ENCODE measurements at regions not wholly inside any gene's neighbourhood (a gene's known extent, or its start where the extent isn't known, plus 50 kb on each side); places are given as distances from the start of the nearest gene placed in this dataset.

- Histone ChIP-seq H3K4me3 (ENCODE audit: low read length) (no peak overlapping the region), H3K27me3 (ENCODE audit: control insufficient read depth, insufficient read depth, low read length) (no peaks in the 10 kb centered on the region), H3K4me1 (ENCODE audit: control insufficient read depth, insufficient read depth, low read length) (no peaks in the 10 kb centered on the region), H3K27ac (ENCODE audit: low read length) (no peak overlapping the region), H3K36me3 (ENCODE audit: control insufficient read depth, insufficient read depth, low read length) (no peaks in the 10 kb centered on the region), H3K9me3 (ENCODE audit: control insufficient read depth, low read depth, low read length) (no peaks in the 10 kb centered on the region)
- whole genome bisulfite sequencing (ENCODE audit: insufficient coverage, low lambda C conversion rate): 0% methylated on average over 1 of the region's 2 CpGs
- no peak for DNase-seq
Measured at GRCh38 chr11:22471385-22471784, 133.2 kb downstream of the SLC17A6 start.

- Histone ChIP-seq H3K9me3 (ENCODE audit: control insufficient read depth, low read depth, low read length) (no peaks in the 10 kb centered on the region), H3K4me3 (ENCODE audit: low read length) (no peak overlapping the region), H3K27ac (ENCODE audit: low read length) (no peak overlapping the region), H3K27me3 (ENCODE audit: control insufficient read depth, insufficient read depth, low read length) (no peaks in the 10 kb centered on the region), H3K36me3 (ENCODE audit: control insufficient read depth, insufficient read depth, low read length) (no peaks in the 10 kb centered on the region), H3K4me1 (ENCODE audit: control insufficient read depth, insufficient read depth, low read length) (no peaks in the 10 kb centered on the region)
- DNase-seq: no peak
- WGBS (ENCODE audit: insufficient coverage, low lambda C conversion rate): no CpG with 5 or more reads among the region's 2 CpGs
Measured at GRCh38 chr11:22467741-22468140, 129.6 kb downstream of the SLC17A6 start.

DNA sequence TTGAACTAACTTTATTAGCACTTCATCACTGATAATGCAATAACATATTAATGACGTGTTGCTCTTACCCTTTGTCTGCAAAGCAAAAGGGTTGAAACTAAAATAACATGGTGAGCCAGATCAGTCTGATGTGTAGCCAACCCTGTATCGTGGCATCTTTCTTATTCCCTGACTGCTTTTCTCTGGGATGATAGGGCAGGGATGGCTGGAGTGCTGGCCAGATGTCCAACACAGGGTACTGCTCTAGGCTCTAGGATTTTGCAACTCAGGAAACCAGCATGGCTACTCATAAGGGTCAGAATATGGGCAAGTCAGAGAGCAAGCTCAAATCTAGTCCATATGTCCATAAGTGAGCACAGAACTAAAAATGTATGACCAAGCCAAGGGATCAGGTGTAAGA lies 129.1 kb downstream of the SLC17A6 start:
- H3K4me1 ChIP-seq (ENCODE audit: control insufficient read depth, insufficient read depth, low read length): no peaks in the 10 kb centered on the region
- no peaks in the 10 kb centered on the region for H3K27me3 ChIP-seq (ENCODE audit: control insufficient read depth, insufficient read depth, low read length)
- no peaks in the 10 kb centered on the region for H3K9me3 ChIP-seq (ENCODE audit: control insufficient read depth, low read depth, low read length)
- WGBS (ENCODE audit: insufficient coverage, low lambda C conversion rate): no CpG with 5 or more reads among the region's 2 CpGs
- no peak for DNase-seq
- H3K4me3 ChIP-seq (ENCODE audit: low read length): no peak overlapping the region
- H3K36me3 ChIP-seq (ENCODE audit: control insufficient read depth, insufficient read depth, low read length): no peaks in the 10 kb centered on the region
- H3K27ac ChIP-seq (ENCODE audit: low read length): no peak overlapping the region

GRCh38 chr11:22466809-22467208 lies 128.6 kb downstream of the SLC17A6 start:
- no peaks in the 10 kb centered on the region for H3K36me3 ChIP-seq (ENCODE audit: control insufficient read depth, insufficient read depth, low read length)
- no peaks in the 10 kb centered on the region for H3K27me3 ChIP-seq (ENCODE audit: control insufficient read depth, insufficient read depth, low read length)
- no peak for DNase-seq
- H3K27ac ChIP-seq (ENCODE audit: low read length): no peak overlapping the region
- no peaks in the 10 kb centered on the region for H3K4me1 ChIP-seq (ENCODE audit: control insufficient read depth, insufficient read depth, low read length)
- no peaks in the 10 kb centered on the region for H3K9me3 ChIP-seq (ENCODE audit: control insufficient read depth, low read depth, low read length)
- no CpG with 5 or more reads among the region's 9 CpGs for WGBS (ENCODE audit: insufficient coverage, low lambda C conversion rate)
- no peak overlapping the region for H3K4me3 ChIP-seq (ENCODE audit: low read length)

- H3K36me3 ChIP-seq (ENCODE audit: control insufficient read depth, insufficient read depth, low read length): no peaks in the 10 kb centered on the region
- DNase-seq: no peak
- H3K27me3 ChIP-seq (ENCODE audit: control insufficient read depth, insufficient read depth, low read length): no peaks in the 10 kb centered on the region
- no peak overlapping the region for H3K27ac ChIP-seq (ENCODE audit: low read length)
- H3K4me1 ChIP-seq (ENCODE audit: control insufficient read depth, insufficient read depth, low read length): no peaks in the 10 kb centered on the region
- H3K9me3 ChIP-seq (ENCODE audit: control insufficient read depth, low read depth, low read length): no peaks in the 10 kb centered on the region
- no peak overlapping the region for H3K4me3 ChIP-seq (ENCODE audit: low read length)
Measured at GRCh38 chr11:22466351-22466750, 128.2 kb downstream of the SLC17A6 start.

- DNase-seq: no peak
- Histone ChIP-seq H3K36me3 (ENCODE audit: control insufficient read depth, insufficient read depth, low read length) (no peaks in the 10 kb centered on the region), H3K27me3 (ENCODE audit: control insufficient read depth, insufficient read depth, low read length) (no peaks in the 10 kb centered on the region), H3K27ac (ENCODE audit: low read length) (no peak overlapping the region), H3K4me1 (ENCODE audit: control insufficient read depth, insufficient read depth, low read length) (no peaks in the 10 kb centered on the region), H3K4me3 (ENCODE audit: low read length) (no peak overlapping the region), H3K9me3 (ENCODE audit: control insufficient read depth, low read depth, low read length) (no peaks in the 10 kb centered on the region)
- no CpG with 5 or more reads among the region's 1 CpG for WGBS (ENCODE audit: insufficient coverage, low lambda C conversion rate)
Measured at GRCh38 chr11:22465620-22466019, 127.4 kb downstream of the SLC17A6 start.

GRCh38 chr11:22461626-22462025 lies 123.4 kb downstream of the SLC17A6 start:
- Histone ChIP-seq H3K4me1 (ENCODE audit: control insufficient read depth, insufficient read depth, low read length) (no peaks in the 10 kb centered on the region), H3K36me3 (ENCODE audit: control insufficient read depth, insufficient read depth, low read length) (no peaks in the 10 kb centered on the region), H3K4me3 (ENCODE audit: low read length) (no peak overlapping the region), H3K27me3 (ENCODE audit: control insufficient read depth, insufficient read depth, low read length) (no peaks in the 10 kb centered on the region), H3K9me3 (ENCODE audit: control insufficient read depth, low read depth, low read length) (no peaks in the 10 kb centered on the region), H3K27ac (ENCODE audit: low read length) (no peak overlapping the region)
- DNase-seq: no peak
- WGBS (ENCODE audit: insufficient coverage, low lambda C conversion rate): no CpG with 5 or more reads among the region's 2 CpGs

DNA sequence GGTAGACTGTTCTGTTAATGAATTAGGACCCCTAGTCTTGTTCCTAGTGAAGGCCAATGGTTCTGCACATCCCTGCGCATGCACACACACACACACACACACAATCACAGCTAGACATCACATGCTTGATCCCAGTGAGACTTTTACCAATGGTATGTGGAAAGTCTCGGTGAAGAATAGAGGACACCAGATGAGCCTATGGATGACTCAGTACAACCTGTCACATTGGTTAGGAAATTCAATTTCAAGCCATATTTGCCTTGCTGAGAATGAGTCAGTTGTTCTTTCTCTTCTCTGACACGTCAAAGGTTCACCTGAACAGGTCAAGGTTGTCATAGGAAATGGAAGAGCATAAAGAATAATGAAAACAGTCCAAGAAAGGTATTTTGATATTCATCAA lies 122.0 kb downstream of the SLC17A6 start:
- DNase-seq: no peak
- no peaks in the 10 kb centered on the region for H3K27me3 ChIP-seq (ENCODE audit: control insufficient read depth, insufficient read depth, low read length)
- H3K4me3 ChIP-seq (ENCODE audit: low read length): no peak overlapping the region
- WGBS (ENCODE audit: insufficient coverage, low lambda C conversion rate): 100% methylated on average over 1 of the region's 3 CpGs
- no peaks in the 10 kb centered on the region for H3K36me3 ChIP-seq (ENCODE audit: control insufficient read depth, insufficient read depth, low read length)
- no peaks in the 10 kb centered on the region for H3K4me1 ChIP-seq (ENCODE audit: control insufficient read depth, insufficient read depth, low read length)
- no peak overlapping the region for H3K27ac ChIP-seq (ENCODE audit: low read length)
- H3K9me3 ChIP-seq (ENCODE audit: control insufficient read depth, low read depth, low read length): no peaks in the 10 kb centered on the region

- Histone ChIP-seq H3K9me3 (ENCODE audit: control insufficient read depth, low read depth, low read length) (no peaks in the 10 kb centered on the region), H3K27ac (ENCODE audit: low read length) (no peak overlapping the region), H3K4me1 (ENCODE audit: control insufficient read depth, insufficient read depth, low read length) (no peaks in the 10 kb centered on the region), H3K36me3 (ENCODE audit: control insufficient read depth, insufficient read depth, low read length) (no peaks in the 10 kb centered on the region), H3K27me3 (ENCODE audit: control insufficient read depth, insufficient read depth, low read length) (no peaks in the 10 kb centered on the region), H3K4me3 (ENCODE audit: low read length) (no peak overlapping the region)
- no CpG with 5 or more reads among the region's 3 CpGs for WGBS (ENCODE audit: insufficient coverage, low lambda C conversion rate)
- DNase-seq: no peak
Measured at GRCh38 chr11:22459048-22459447, 120.9 kb downstream of the SLC17A6 start.

GRCh38 chr11:22458161-22458560 lies 120.0 kb downstream of the SLC17A6 start:
- 35% methylated on average over 2 of the region's 3 CpGs for WGBS (ENCODE audit: insufficient coverage, low lambda C conversion rate)

GRCh38 chr11:22456993-22457762 lies 119.0 kb downstream of the SLC17A6 start:
- no CpG with 5 or more reads among the region's 1 CpG for WGBS (ENCODE audit: insufficient coverage, low lambda C conversion rate)
- Histone ChIP-seq H3K27ac (ENCODE audit: low read length) (no peak overlapping the region), H3K36me3 (ENCODE audit: control insufficient read depth, insufficient read depth, low read length) (no peaks in the 10 kb centered on the region), H3K9me3 (ENCODE audit: control insufficient read depth, low read depth, low read length) (no peaks in the 10 kb centered on the region), H3K4me1 (ENCODE audit: control insufficient read depth, insufficient read depth, low read length) (no peaks in the 10 kb centered on the region), H3K27me3 (ENCODE audit: control insufficient read depth, insufficient read depth, low read length) (no peaks in the 10 kb centered on the region), H3K4me3 (ENCODE audit: low read length) (no peak overlapping the region)
- no peak for DNase-seq

More at GRCh38 chr11:22458161-22458560, 120.0 kb downstream of the SLC17A6 start:
- Histone ChIP-seq H3K36me3 (ENCODE audit: control insufficient read depth, insufficient read depth, low read length) (no peaks in the 10 kb centered on the region), H3K27me3 (ENCODE audit: control insufficient read depth, insufficient read depth, low read length) (no peaks in the 10 kb centered on the region), H3K9me3 (ENCODE audit: control insufficient read depth, low read depth, low read length) (no peaks in the 10 kb centered on the region), H3K4me3 (ENCODE audit: low read length) (no peak overlapping the region), H3K27ac (ENCODE audit: low read length) (no peak overlapping the region), H3K4me1 (ENCODE audit: control insufficient read depth, insufficient read depth, low read length) (no peaks in the 10 kb centered on the region)
- DNase-seq: no peak

All from large intestine (tissue), 3 donors.